DMS53 treated with DMSO at 0.1 percent for 48 hours (cell line): ENCODE measurements at regions not wholly inside any gene's neighbourhood (a gene's known extent, or its start where the extent isn't known, plus 50 kb on each side); places are given as distances from the start of the nearest gene placed in this dataset.
"Not testable (repeated sequence)": the region's sequence is repeated elsewhere in the genome, so short reads cannot be mapped to it uniquely, and the experiment has no call there.

ENCODE experiments used
- DNase-seq: peaks from one replicate; lab custom pipeline; 2025; ENCODE audit not compliant: unreplicated experiment; lab: John Stamatoyannopoulos, UW

GRCh38 chr1:68827261-68827660, 330.4 kb upstream of the DEPDC1 start:
- DNase-seq: no peak

GRCh38 chr1:68828013-68828412, 331.1 kb upstream of the DEPDC1 start:
- DNase-seq: no peak

GRCh38 chr1:68831281-68831680, 334.4 kb upstream of the DEPDC1 start:
- DNase-seq: no peak

- DNase-seq: no peak
Observed at GRCh38 chr1:68848017-68848416, 351.1 kb upstream of the DEPDC1 start.

GRCh38 chr1:68868606-68869005, 371.7 kb upstream of the DEPDC1 start:
- no peak for DNase-seq

- no peak for DNase-seq
Observed at GRCh38 chr1:68873144-68873543, 376.3 kb upstream of the DEPDC1 start.

- peak; percentile 48 for DNase-seq
Observed at GRCh38 chr1:68881330-68882194, 384.7 kb upstream of the DEPDC1 start.

- DNase-seq: no peak
Observed at GRCh38 chr1:68889471-68889870, 392.6 kb upstream of the DEPDC1 start.

GRCh38 chr1:68890736-68891135, 393.9 kb upstream of the DEPDC1 start:
- DNase-seq: no peak

GRCh38 chr1:68904477-68904876, 407.6 kb upstream of the DEPDC1 start:
- peak; percentile 42 for DNase-seq

GRCh38 chr1:68906431-68906830, 409.5 kb upstream of the DEPDC1 start:
- no peak for DNase-seq

GRCh38 chr1:68907491-68907890, 410.6 kb upstream of the DEPDC1 start:
- DNase-seq: no peak

GRCh38 chr1:68908316-68908715, 411.4 kb upstream of the DEPDC1 start:
- DNase-seq: no peak

- peak; percentile 93 for DNase-seq
Observed at GRCh38 chr1:68916221-68916902, 419.5 kb upstream of the DEPDC1 start.

GRCh38 chr1:68917456-68917855, 420.6 kb upstream of the DEPDC1 start:
- no peak for DNase-seq

- peak; percentile 84 for DNase-seq
Observed at GRCh38 chr1:68918563-68918962, 421.7 kb upstream of the DEPDC1 start.

- no peak for DNase-seq
Observed at GRCh38 chr1:68919075-68919474, 422.2 kb upstream of the DEPDC1 start.

- not testable (repeated sequence) for DNase-seq
Observed at GRCh38 chr1:68923475-68924088, 426.7 kb upstream of the DEPDC1 start.

GRCh38 chr1:68930101-68930500, 433.2 kb upstream of the DEPDC1 start:
- DNase-seq: no peak

- DNase-seq: no peak
Observed at GRCh38 chr1:68936530-68936929, 439.6 kb upstream of the DEPDC1 start.

- no peak for DNase-seq
Observed at GRCh38 chr1:68938051-68938666, 441.3 kb upstream of the DEPDC1 start.
